Renal cortical epithelial cell (primary cell): ENCODE measurements at regions not wholly inside any gene's neighbourhood (a gene's known extent, or its start where the extent isn't known, plus 50 kb on each side); places are given as distances from the start of the nearest gene placed in this dataset.
A peak's percentile ranks its signal among the peaks of the same experiment; 100 is the strongest.

Experiments
- DNase-seq: peaks from one replicate; pipeline ENCODE4 v3.0.0-alpha.2; 2011; ENCODE audit warnings: low read depth

- no peak for DNase-seq
Observed at GRCh38 chr2:147711031-147711430, 133.8 kb upstream of the ACVR2A start.

- no peak for DNase-seq
Observed at GRCh38 chr2:147709655-147710054, 135.2 kb upstream of the ACVR2A start.

GRCh38 chr2:147703171-147703570, 141.7 kb upstream of the ACVR2A start:
- DNase-seq = peak; percentile 2

GRCh38 chr2:147698166-147698565, 146.7 kb upstream of the ACVR2A start:
- no peak for DNase-seq

GRCh38 chr2:147696426-147696825, 148.4 kb upstream of the ACVR2A start:
- DNase-seq = peak; percentile 75

- DNase-seq = no peak
Observed at GRCh38 chr2:147689220-147689909, 155.5 kb upstream of the ACVR2A start.

GRCh38 chr2:147688242-147688641, 156.6 kb upstream of the ACVR2A start:
- DNase-seq = peak; percentile 56

- DNase-seq = no peak
Observed at GRCh38 chr2:147686365-147686764, 158.5 kb upstream of the ACVR2A start.

GRCh38 chr2:147684903-147685302, 159.9 kb upstream of the ACVR2A start:
- no peak for DNase-seq

- DNase-seq = no peak
Observed at GRCh38 chr2:147683380-147683779, 161.4 kb upstream of the ACVR2A start.

GRCh38 chr2:147681093-147681492, 163.7 kb upstream of the ACVR2A start:
- no peak for DNase-seq

GRCh38 chr2:147679955-147680531, 164.8 kb upstream of the ACVR2A start:
- DNase-seq = no peak

GRCh38 chr2:147679191-147679954, 165.5 kb upstream of the ACVR2A start:
- DNase-seq = no peak

- no peak for DNase-seq
Observed at GRCh38 chr2:147665105-147665504, 179.7 kb upstream of the ACVR2A start.

- DNase-seq = no peak
Observed at GRCh38 chr2:147663962-147664361, 180.9 kb upstream of the ACVR2A start.

- DNase-seq = no peak
Observed at GRCh38 chr2:147663153-147663961, 181.5 kb upstream of the ACVR2A start.

- no peak for DNase-seq
Observed at GRCh38 chr2:147662221-147662620, 182.6 kb upstream of the ACVR2A start.

GRCh38 chr2:147660680-147661079, 184.1 kb upstream of the ACVR2A start:
- DNase-seq = peak; percentile 45

- DNase-seq = no peak
Observed at GRCh38 chr2:147659051-147659450, 185.8 kb upstream of the ACVR2A start.

- DNase-seq = peak; percentile 42
Observed at GRCh38 chr2:147657086-147658000, 187.5 kb upstream of the ACVR2A start.

- peak; percentile 84 for DNase-seq
Observed at GRCh38 chr2:147649998-147650397, 194.8 kb upstream of the ACVR2A start.
